ENCODE measurements at regions not wholly inside any gene's neighbourhood (a gene's known extent, or its start where the extent isn't known, plus 50 kb on each side); places are given as distances from the start of the nearest gene placed in this dataset.

DNA sequence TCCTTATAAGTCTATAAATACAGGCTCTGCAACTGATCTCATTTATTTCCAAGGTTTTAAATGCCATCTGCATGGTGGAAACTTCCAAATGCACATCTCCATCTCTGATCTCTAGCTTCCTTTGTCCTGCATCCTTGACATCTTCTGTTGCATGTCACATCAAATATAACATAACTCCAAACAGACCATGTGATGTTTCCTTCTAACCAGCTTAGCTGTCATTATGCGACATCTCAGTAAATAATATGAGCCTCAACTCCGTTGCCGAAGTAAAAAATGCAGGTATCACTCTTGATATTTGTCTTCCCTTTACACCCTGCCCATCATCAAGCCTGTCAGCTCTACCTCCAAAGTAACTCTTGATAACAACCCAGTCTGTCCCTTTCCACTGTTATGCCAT lies 506.4 kb upstream of the C9orf72 start:
- no peak overlapping the region for H3K27ac ChIP-seq
- TF ChIP-seq, protein P1, sequence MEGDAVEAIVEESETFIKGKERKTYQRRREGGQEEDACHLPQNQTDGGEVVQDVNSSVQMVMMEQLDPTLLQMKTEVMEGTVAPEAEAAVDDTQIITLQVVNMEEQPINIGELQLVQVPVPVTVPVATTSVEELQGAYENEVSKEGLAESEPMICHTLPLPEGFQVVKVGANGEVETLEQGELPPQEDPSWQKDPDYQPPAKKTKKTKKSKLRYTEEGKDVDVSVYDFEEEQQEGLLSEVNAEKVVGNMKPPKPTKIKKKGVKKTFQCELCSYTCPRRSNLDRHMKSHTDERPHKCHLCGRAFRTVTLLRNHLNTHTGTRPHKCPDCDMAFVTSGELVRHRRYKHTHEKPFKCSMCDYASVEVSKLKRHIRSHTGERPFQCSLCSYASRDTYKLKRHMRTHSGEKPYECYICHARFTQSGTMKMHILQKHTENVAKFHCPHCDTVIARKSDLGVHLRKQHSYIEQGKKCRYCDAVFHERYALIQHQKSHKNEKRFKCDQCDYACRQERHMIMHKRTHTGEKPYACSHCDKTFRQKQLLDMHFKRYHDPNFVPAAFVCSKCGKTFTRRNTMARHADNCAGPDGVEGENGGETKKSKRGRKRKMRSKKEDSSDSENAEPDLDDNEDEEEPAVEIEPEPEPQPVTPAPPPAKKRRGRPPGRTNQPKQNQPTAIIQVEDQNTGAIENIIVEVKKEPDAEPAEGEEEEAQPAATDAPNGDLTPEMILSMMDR (conservative IDR thresholded peaks at IDR 0.05): no peak
- no peak for TF ChIP-seq ZFX (IDR thresholded peaks at IDR 0.05)

DNA sequence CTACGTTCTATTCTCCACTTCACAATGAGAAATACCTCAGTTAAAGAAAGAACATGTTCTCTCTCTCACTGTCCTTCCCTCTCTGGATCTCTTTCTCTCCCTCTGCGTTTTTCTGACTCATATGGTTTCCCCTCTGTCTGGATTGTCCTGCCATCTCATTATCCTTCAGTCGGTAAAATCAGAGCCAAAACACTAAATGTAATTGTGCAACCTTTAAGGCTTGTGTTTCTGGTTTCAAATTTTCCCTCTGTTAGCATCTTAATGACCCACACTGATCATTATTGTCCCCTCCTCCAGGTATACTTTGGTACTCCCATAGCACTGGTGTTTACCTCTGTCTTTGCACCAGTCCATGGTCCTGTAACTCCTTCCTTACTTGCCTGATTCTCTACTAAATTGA lies 509.4 kb upstream of the C9orf72 start:
- no peak for TF ChIP-seq ZFX (IDR thresholded peaks at IDR 0.05)
- TF ChIP-seq, protein P1 (conservative IDR thresholded peaks at IDR 0.05): no peak

DNA sequence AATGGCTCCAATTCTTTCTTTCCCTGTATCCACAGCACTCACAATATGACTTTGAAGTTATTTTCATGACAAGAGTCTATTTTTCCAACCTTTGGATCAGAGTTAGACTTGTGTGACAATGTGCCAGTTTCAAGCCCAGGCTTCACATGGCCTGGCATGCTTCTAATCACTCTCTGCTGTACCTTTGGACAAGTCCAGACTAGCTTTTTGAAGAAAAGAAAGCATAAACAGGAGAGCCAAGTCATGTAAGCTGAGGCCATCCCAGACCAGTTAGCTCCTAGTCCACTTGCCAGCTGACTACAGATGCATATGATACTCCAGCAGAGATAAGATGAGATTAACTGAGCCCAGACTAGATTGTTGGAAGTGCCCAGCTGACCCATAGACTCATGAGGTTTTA lies 513.6 kb upstream of the C9orf72 start:
- no peak overlapping the region for H3K27ac ChIP-seq
- TF ChIP-seq, protein P1 (conservative IDR thresholded peaks at IDR 0.05): no peak
- TF ChIP-seq ZFX (IDR thresholded peaks at IDR 0.05): no peak

More for the DNA sequence above, 509.4 kb upstream of the C9orf72 start:
- no peak overlapping the region for H3K27ac ChIP-seq

DNA sequence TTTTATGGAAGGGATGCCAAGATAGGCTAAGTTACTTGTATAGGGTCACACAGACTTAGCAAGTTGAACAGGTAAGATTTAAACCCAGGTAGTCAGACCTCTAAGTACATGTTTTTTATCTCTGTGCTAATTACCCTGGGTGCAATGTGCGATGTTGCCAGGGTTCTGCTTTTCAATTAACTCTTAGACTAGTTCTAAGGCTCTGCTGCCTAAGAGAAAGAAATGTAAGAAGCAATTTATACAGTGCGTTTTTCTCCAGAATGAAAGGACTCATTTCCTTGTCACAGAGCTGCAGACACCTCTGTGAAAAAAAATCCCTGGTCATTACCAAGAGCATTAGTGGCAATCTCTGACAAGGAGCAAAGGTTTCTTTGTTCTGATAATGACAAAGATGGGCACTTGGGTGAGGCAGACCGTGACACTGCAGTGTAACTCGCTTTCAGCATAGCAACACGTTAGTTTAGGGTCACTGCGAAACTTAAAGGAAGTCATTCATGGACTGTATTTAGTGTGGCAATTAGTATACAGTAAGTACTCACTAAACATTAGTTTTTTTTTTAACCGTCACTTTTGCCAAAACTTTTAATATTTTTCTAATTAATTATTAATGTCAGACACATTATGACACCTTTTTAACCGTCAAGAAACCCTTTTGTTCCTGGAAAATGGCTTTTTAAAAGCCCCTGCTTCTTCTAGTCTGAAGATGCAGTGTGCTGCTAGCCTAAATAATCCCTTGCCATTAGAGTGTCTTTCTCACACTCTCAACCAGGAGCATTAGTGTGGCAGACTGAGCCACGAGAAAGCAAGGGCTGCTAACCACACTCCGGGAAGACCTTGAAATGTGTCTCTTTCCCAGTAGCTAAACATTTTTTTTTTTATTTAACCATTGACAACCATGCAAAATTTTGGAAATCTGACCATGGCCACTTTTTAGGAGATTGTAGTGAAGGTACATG lies 520.0 kb upstream of the C9orf72 start:
- no peak overlapping the region for H3K27ac ChIP-seq
- TF ChIP-seq ZFX (IDR thresholded peaks at IDR 0.05): no peak
- TF ChIP-seq, protein P1 (conservative IDR thresholded peaks at IDR 0.05): no peak

DNA sequence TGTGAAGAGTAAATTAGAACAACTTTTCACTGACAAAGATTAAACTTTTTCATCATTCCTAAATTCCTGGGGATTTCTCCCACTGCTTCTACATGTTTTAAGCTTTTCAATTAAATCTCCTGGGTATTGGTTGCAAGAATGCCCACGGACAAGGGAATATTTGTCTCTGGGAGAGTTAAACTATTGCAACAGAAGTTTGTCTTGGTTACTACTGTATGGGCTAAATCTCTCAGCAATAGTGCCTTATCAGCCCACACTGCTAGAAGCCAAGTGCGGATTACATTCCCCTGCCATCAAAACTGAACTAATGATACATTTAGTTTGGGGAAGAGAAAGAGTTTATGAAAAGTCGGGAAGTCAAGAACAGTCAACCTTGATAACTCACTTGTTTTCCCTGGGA lies 528.2 kb upstream of the C9orf72 start:
- no peak overlapping the region for H3K27ac ChIP-seq
- TF ChIP-seq, protein P1 (conservative IDR thresholded peaks at IDR 0.05): no peak
- TF ChIP-seq ZFX (IDR thresholded peaks at IDR 0.05): no peak

DNA sequence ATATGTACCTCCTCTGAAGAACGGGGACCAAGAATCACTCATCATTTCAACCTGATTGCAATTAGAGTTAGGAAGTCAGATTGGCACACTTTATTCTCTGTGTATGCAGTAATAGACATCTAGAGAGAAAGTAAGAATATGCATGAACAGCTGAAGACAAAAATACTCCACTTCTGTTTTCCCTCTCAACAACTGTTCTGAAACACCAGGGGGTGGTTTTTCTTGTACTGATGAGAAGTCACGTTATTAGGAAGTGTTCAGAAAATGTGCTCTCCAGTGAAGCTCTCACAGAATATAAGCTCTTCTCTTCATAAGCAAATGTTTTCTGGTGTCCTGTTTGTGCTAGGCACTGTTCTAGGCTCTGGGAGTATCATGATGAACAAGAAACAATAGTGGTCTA lies 531.7 kb upstream of the C9orf72 start:
- no peak for TF ChIP-seq ZFX (IDR thresholded peaks at IDR 0.05)
- TF ChIP-seq, protein P1 (conservative IDR thresholded peaks at IDR 0.05): no peak
- no peak overlapping the region for H3K27ac ChIP-seq

DNA sequence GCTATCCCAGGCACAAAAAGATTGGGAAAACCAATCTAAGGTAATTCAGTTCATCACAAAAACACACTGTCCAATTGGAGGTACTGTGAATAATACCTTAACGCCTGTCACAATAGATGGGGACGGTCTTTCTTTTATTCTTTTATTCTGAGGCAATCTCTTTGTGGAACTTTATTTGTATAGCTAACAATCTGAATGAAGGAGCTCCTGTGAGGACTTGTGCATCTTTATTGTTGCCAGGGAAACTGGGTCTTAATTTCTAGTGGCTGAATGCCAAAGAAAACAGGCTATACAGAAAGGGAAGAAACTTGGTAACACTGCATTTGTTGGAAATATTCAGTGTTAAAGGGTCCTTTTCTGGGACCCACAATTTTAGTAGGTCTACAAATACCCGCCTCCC lies 546.9 kb upstream of the C9orf72 start:
- H3K27ac ChIP-seq: no peak overlapping the region
- TF ChIP-seq ZFX (IDR thresholded peaks at IDR 0.05): no peak
- TF ChIP-seq, protein P1 (conservative IDR thresholded peaks at IDR 0.05): no peak

Data from C4-2B (cell line).